Left colon (tissue), 2 donors: ENCODE measurements at regions not wholly inside any gene's neighbourhood (a gene's known extent, or its start where the extent isn't known, plus 50 kb on each side); places are given as distances from the start of the nearest gene placed in this dataset.

Source experiments
- ATAC-seq: fragments of 200-7000 bp; cut with Tn5 transposase; one replicate; pipeline ENCODE4 v1.9.1; 2020; ENCODE audit warnings: mild to moderate bottlenecking, moderate library complexity
- DNase-seq, 2 donors: peaks; one replicate each; pipeline ENCODE4 v3.0.0-alpha.2; 2020
- intact Hi-C, 2 donors: fragments of 100-400 bp; cut with DNase I in 1 of 2; cut with micrococcal nuclease in 1 of 2; formaldehyde crosslinking; loops; one replicate each; pipeline versions ENCODE4 v1.11.2 to v1.14.0; 2022; cut with DNase I, micrococcal nuclease
- donor health status: DM: no; HTN: no; CAD: no.
- donor health status: DM: yes; HTN: yes; CAD: no.

- ATAC-seq (no peak), DNase-seq (no peak)
- intact Hi-C loops, result loop anchor here in 1 of 2 donors (5.0 kb wide), 1 partner anchor 307 kb away; no protein-coding TSS in a partner anchor
Observed at GRCh38 chr1:157189986-157190982, 52.1 kb upstream of the ETV3 start.

- ATAC-seq, result no peak
- intact Hi-C loops, result no loop called here
- DNase-seq, result no peak
Observed at GRCh38 chr1:157189096-157189495, 50.9 kb upstream of the ETV3 start.
